Sigmoid colon (tissue), 6 donors: ENCODE measurements at regions not wholly inside any gene's neighbourhood (a gene's known extent, or its start where the extent isn't known, plus 50 kb on each side); places are given as distances from the start of the nearest gene placed in this dataset.

ENCODE experiments used
- DNase-seq: peaks from one replicate; pipeline ENCODE4 v3.0.0-alpha.2; 2019
- H3K27ac ChIP-seq, 4 donors: fragments of 200-600 bp; sonication (generic); one replicate each; pipeline ENCODE4 v1.5.1; 2016 to 2019; ENCODE audit warnings: mild to moderate bottlenecking in 1 of 4
- H3K27me3 ChIP-seq, 3 donors: fragments of 200-600 bp; sonication (generic); one replicate each; pipeline ENCODE4 v1.5.1; 2019; ENCODE audit warnings: mild to moderate bottlenecking in 1 of 3
- H3K36me3 ChIP-seq, 4 donors: fragments of 200-600 bp; sonication (generic); one replicate each; pipeline ENCODE4 v1.5.1; 2016 to 2019
- H3K4me1 ChIP-seq, 4 donors: fragments of 200-600 bp; sonication (generic); one replicate each; pipeline ENCODE4 v1.5.1; 2017 to 2019
- H3K4me3 ChIP-seq, 4 donors: fragments of 200-600 bp; sonication (generic); one replicate each; pipeline ENCODE4 v1.5.1; 2017 to 2019; ENCODE audit warnings: mild to moderate bottlenecking in 2 of 4, moderate library complexity in 1 of 4
- H3K9me3 ChIP-seq, 4 donors: fragments of 200-600 bp in 3 of 4; sonication (generic) in 3 of 4; one replicate each; pipeline versions ENCODE4 v1.5.1 to v1.6.1; 2013 to 2019
- EP300 ChIP-seq, 4 donors: sonication (generic); formaldehyde crosslinking; IDR thresholded peaks; one replicate each; pipeline ENCODE4 v1.6.1; 2017; ENCODE audit warnings: antibody characterized with exemption in 4 of 4
- POLR2A ChIP-seq, 2 donors: fragments of 450-650 bp; IDR thresholded peaks; one replicate each; pipeline ENCODE4 v1.6.1; 2016; ENCODE audit warnings: antibody characterized with exemption in 2 of 2, mild to moderate bottlenecking in 2 of 2, moderate library complexity in 2 of 2
- POLR2AphosphoS5 ChIP-seq, 4 donors: sonication (generic); formaldehyde crosslinking; IDR thresholded peaks; one replicate each; pipeline ENCODE4 v1.6.1; 2017; ENCODE audit warnings: antibody characterized with exemption in 4 of 4
- WGBS, 2 donors: extraction: QIAGEN DNeasy Blood & Tissue Kit; methylation state at CpG; one replicate each; pipeline ENCODE4 v1.1.7; 2013; 5-methylcytosine and 5-hydroxymethylcytosine counted together
- intact Hi-C: fragments of 100-400 bp; cut with DNase I; formaldehyde crosslinking; loops from one replicate; pipeline ENCODE4 v1.15.1; 2023
- TF ChIP-seq, protein P1 (sequence below), 4 experiments: fragments of 450-650 bp in 3 of 4; fragments of 200-600 bp in 1 of 4; IDR thresholded peaks; one replicate each; pipeline ENCODE4 v1.5.1; 2016 to 2019; ENCODE audit warnings: antibody characterized with exemption in 4 of 4, mild to moderate bottlenecking in 3 of 4, moderate library complexity in 2 of 4
- donor health status: healthy with polysubstance abuse.
- donor health status: healthy.

DNA sequence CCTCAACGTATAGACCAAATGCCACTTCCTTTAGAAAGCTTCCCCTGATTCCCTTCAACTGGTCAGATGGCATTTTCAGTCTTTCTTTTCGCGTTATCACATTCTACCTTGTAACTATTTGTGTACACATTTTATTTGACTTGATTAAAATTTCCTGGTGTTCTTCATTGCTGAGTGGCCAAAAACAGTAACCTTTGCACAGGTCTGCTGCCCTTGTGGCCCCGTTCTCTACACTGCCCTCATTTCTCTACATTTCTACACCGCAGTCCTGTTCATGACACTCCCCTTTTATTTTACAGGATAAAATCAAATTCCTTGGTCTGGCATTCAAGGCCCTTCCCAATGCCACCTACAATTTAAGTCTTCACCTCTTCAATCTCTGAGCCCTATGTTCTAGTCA lies 334.2 kb upstream of the SLC30A5 start:
- no peaks in the 10 kb centered on the region for H3K27me3 ChIP-seq
- intact Hi-C loops = no loop called here
- WGBS, 2 donors = 63 to 81% methylated on average over 5 of the region's 5 CpGs
- H3K36me3 ChIP-seq = no peaks in the 10 kb centered on the region
- TF ChIP-seq POLR2A (IDR thresholded peaks at IDR 0.05) = no peak
- TF ChIP-seq EP300 (IDR thresholded peaks at IDR 0.05) = no peak
- TF ChIP-seq POLR2AphosphoS5 (IDR thresholded peaks at IDR 0.05) = no peak
- TF ChIP-seq, protein P1, sequence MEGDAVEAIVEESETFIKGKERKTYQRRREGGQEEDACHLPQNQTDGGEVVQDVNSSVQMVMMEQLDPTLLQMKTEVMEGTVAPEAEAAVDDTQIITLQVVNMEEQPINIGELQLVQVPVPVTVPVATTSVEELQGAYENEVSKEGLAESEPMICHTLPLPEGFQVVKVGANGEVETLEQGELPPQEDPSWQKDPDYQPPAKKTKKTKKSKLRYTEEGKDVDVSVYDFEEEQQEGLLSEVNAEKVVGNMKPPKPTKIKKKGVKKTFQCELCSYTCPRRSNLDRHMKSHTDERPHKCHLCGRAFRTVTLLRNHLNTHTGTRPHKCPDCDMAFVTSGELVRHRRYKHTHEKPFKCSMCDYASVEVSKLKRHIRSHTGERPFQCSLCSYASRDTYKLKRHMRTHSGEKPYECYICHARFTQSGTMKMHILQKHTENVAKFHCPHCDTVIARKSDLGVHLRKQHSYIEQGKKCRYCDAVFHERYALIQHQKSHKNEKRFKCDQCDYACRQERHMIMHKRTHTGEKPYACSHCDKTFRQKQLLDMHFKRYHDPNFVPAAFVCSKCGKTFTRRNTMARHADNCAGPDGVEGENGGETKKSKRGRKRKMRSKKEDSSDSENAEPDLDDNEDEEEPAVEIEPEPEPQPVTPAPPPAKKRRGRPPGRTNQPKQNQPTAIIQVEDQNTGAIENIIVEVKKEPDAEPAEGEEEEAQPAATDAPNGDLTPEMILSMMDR (IDR thresholded peaks at IDR 0.05) = no peak
- H3K4me1 ChIP-seq = no peaks in the 10 kb centered on the region
- no peak overlapping the region for H3K27ac ChIP-seq
- no peak for DNase-seq
- peaks cover 0 to 4% (median 0%) of the 10 kb centered on the region in 4 donors for H3K9me3 ChIP-seq
- no peak overlapping the region for H3K4me3 ChIP-seq

DNA sequence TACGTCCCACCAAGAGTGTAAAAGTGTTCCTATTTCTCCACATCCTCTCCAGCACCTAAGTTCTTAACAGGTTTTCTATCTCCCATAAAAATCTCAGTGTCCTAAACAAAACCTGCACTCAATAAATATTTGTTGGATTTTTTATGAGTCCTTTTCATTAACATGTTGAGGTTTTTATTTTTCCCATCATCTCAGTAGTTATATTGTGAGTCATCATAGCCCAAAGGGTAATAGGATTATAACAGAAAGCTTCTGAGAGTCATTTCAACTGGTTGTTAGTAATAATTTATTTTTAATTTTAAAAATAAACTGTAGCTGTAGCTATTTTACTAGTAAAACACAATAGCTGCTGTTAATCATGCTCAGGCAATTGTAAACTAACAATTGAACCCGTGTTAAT lies 331.6 kb upstream of the SLC30A5 start:
- no peaks in the 10 kb centered on the region for H3K36me3 ChIP-seq
- no peaks in the 10 kb centered on the region for H3K4me1 ChIP-seq
- intact Hi-C loops = no loop called here
- H3K9me3 ChIP-seq = no peaks in the 10 kb centered on the region
- no peaks in the 10 kb centered on the region for H3K27me3 ChIP-seq
- TF ChIP-seq POLR2A (IDR thresholded peaks at IDR 0.05) = no peak
- no peak for TF ChIP-seq EP300 (IDR thresholded peaks at IDR 0.05)
- TF ChIP-seq, protein P1 (IDR thresholded peaks at IDR 0.05) = no peak
- TF ChIP-seq POLR2AphosphoS5 (IDR thresholded peaks at IDR 0.05) = no peak
- no peak overlapping the region for H3K4me3 ChIP-seq
- DNase-seq = no peak
- no peak overlapping the region for H3K27ac ChIP-seq
- WGBS, 2 donors = 86 to 89% methylated on average over 2 of the region's 2 CpGs

DNA sequence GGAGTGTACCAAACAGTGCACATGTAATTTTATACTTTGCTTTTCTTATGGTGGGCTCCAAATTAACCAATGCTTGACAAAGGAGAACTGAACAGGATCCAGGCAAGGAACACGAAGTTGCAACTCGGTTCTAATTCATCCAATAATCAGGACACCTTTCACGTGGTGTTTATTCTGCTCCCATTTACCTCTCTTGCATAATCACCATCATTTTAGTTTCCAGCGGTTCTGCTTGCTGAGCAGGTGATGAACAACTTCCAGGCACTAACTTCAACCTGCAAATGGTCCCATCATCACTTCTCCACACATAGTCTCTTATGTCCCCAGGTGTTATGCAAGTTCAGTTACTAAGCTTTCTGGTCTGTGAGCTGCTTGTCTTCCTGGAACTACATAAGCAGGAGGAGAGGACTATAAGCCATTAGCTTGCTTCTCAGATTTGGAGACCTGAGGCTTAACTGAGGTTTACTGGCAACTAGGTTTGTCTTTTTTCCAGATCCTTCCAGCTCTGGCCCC lies 326.8 kb upstream of the SLC30A5 start:
- TF ChIP-seq EP300 (IDR thresholded peaks at IDR 0.05) = no peak
- TF ChIP-seq POLR2A (IDR thresholded peaks at IDR 0.05) = no peak
- no peaks in the 10 kb centered on the region for H3K9me3 ChIP-seq
- no peaks in the 10 kb centered on the region for H3K27me3 ChIP-seq
- no peak overlapping the region for H3K27ac ChIP-seq
- H3K4me3 ChIP-seq = no peak overlapping the region
- H3K4me1 ChIP-seq = no peaks in the 10 kb centered on the region
- DNase-seq = no peak
- intact Hi-C loops = no loop called here
- H3K36me3 ChIP-seq = no peaks in the 10 kb centered on the region
- 86 to 89% methylated on average over 4 of the region's 4 CpGs for WGBS, 2 donors

DNA sequence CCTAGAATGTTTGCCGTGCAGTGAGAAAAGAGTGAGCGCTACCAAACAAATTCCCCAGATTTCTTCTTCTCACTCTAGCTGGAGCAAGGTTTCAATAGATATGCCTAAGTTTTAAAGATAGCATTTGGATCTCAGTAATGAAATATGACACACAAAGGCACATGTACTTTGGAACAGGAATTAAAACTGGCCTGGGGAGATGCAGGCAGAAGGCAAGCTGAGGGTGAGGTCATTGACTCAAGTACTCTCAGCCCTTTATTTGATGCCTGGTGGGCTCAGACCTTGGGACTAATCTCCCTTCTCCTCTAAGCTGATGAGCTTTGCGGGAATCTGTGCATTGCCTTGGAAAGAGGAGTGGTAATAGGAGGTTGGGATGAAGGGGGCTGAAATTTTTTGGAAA lies 323.3 kb upstream of the SLC30A5 start:
- intact Hi-C loops = no loop called here
- H3K36me3 ChIP-seq = no peaks in the 10 kb centered on the region
- H3K4me1 ChIP-seq = no peaks in the 10 kb centered on the region
- 97 to 98% methylated on average over 3 of the region's 3 CpGs for WGBS, 2 donors
- no peak overlapping the region for H3K27ac ChIP-seq
- H3K4me3 ChIP-seq = no peak overlapping the region
- no peaks in the 10 kb centered on the region for H3K27me3 ChIP-seq
- DNase-seq = no peak
- no peaks in the 10 kb centered on the region for H3K9me3 ChIP-seq
- TF ChIP-seq POLR2AphosphoS5 (IDR thresholded peaks at IDR 0.05) = no peak
- TF ChIP-seq, protein P1 (IDR thresholded peaks at IDR 0.05) = no peak
- no peak for TF ChIP-seq POLR2A (IDR thresholded peaks at IDR 0.05)
- no peak for TF ChIP-seq EP300 (IDR thresholded peaks at IDR 0.05)

DNA sequence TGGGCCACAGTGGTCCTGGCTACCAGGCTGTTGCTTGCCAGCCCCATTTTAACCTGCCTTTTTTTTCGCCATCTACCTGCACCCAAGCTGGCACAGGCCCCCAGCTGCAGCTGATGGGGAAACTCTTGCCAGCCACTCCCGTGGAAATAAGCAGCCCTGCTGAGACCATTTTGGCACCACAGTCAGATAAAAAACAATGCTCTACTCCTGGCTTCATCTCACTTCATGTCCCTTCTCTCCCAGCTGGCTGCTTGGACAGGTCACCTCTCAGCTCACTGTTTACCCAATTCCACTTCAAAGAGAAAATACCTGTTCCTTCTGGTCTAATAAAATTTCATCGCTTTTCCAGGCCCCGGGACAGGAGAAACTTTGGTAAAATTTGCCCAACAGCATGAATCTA lies 322.6 kb upstream of the SLC30A5 start:
- no peaks in the 10 kb centered on the region for H3K36me3 ChIP-seq
- H3K9me3 ChIP-seq = no peaks in the 10 kb centered on the region
- H3K27ac ChIP-seq = no peak overlapping the region
- DNase-seq = no peak
- no peaks in the 10 kb centered on the region for H3K27me3 ChIP-seq
- TF ChIP-seq POLR2AphosphoS5 (IDR thresholded peaks at IDR 0.05) (no peak), EP300 (IDR thresholded peaks at IDR 0.05) (no peak), POLR2A (IDR thresholded peaks at IDR 0.05) (no peak)
- TF ChIP-seq, protein P1 (IDR thresholded peaks at IDR 0.05) = no peak
- no peaks in the 10 kb centered on the region for H3K4me1 ChIP-seq
- intact Hi-C loops = no loop called here
- WGBS, 2 donors = 79 to 87% methylated on average over 4 of the region's 4 CpGs
- H3K4me3 ChIP-seq = no peak overlapping the region
